Neutrophil (primary cell): ENCODE measurements at regions not wholly inside any gene's neighbourhood (a gene's known extent, or its start where the extent isn't known, plus 50 kb on each side); places are given as distances from the start of the nearest gene placed in this dataset.

ENCODE experiments used
- H3K27ac ChIP-seq: fragments of 200-600 bp; sonication (generic); 2 replicates; pipeline ENCODE4 v1.5.1; 2016; ENCODE audit warnings: mild to moderate bottlenecking, moderate library complexity
- H3K27me3 ChIP-seq: fragments of 200-600 bp; sonication (generic); 2 replicates; pipeline ENCODE4 v1.6.0; 2016; ENCODE audit warnings: mild to moderate bottlenecking
- H3K36me3 ChIP-seq: fragments of 200-600 bp; sonication (generic); 2 replicates; pipeline ENCODE4 v1.5.1; 2017
- H3K4me1 ChIP-seq, 2 experiments: fragments of 200-600 bp in 1 of 2; sonication (generic) in 1 of 2; 1 replicate in 1 of 2; 2 replicates in 1 of 2; pipeline versions ENCODE4 v1.5.1 to v1.6.1; 2013 to 2016; ENCODE audit warnings: low read depth in 1 of 2, low read length in 1 of 2, mild to moderate bottlenecking in 1 of 2, moderate library complexity in 1 of 2; ENCODE audit not compliant: control insufficient read depth in 1 of 2, insufficient read depth in 1 of 2
- H3K4me3 ChIP-seq, 2 experiments: fragments of 200-600 bp in 1 of 2; sonication (generic) in 1 of 2; 1 replicate in 1 of 2; 2 replicates in 1 of 2; pipeline ENCODE4 v1.5.1; 2013 to 2016; ENCODE audit warnings: low read depth in 1 of 2, low read length in 1 of 2, mild to moderate bottlenecking in 1 of 2, moderate library complexity in 1 of 2
- H3K9me3 ChIP-seq: fragments of 200-600 bp; sonication (generic); 2 replicates; pipeline ENCODE4 v1.5.1; 2016
- CTCF ChIP-seq: fragments of 200-600 bp; sonication (generic); IDR thresholded peaks from 2 replicates; pipeline ENCODE4 v1.5.1; 2016; ENCODE audit warnings: antibody characterized with exemption

- Histone ChIP-seq H3K4me3 (no peak overlapping the region), H3K36me3 (no peaks in the 10 kb centered on the region), H3K27ac (no peak overlapping the region), H3K9me3 (no peaks in the 10 kb centered on the region), H3K4me1 (no peaks in the 10 kb centered on the region), H3K27me3 (no peaks in the 10 kb centered on the region)
- no peak for TF ChIP-seq CTCF
These were observed 140.3 kb downstream of the NEDD1 start for GRCh38 chr12:97047361-97047760.

- no peaks in the 10 kb centered on the region for H3K36me3 ChIP-seq
- no peaks in the 10 kb centered on the region for H3K27me3 ChIP-seq
- no peak overlapping the region for H3K27ac ChIP-seq
- TF ChIP-seq CTCF, result no peak
- H3K4me3 ChIP-seq, result no peak overlapping the region
- H3K9me3 ChIP-seq, result no peaks in the 10 kb centered on the region
- H3K4me1 ChIP-seq, result no peaks in the 10 kb centered on the region
These were observed 141.5 kb downstream of the NEDD1 start for GRCh38 chr12:97048421-97049035.

GRCh38 chr12:97050509-97050908 is 143.5 kb downstream of the NEDD1 start:
- Histone ChIP-seq H3K4me3 (no peak overlapping the region), H3K9me3 (no peaks in the 10 kb centered on the region), H3K27ac (no peak overlapping the region), H3K4me1 (no peaks in the 10 kb centered on the region), H3K27me3 (no peaks in the 10 kb centered on the region), H3K36me3 (no peaks in the 10 kb centered on the region)
- no peak for TF ChIP-seq CTCF

- no peak overlapping the region for H3K27ac ChIP-seq
- no peaks in the 10 kb centered on the region for H3K36me3 ChIP-seq
These were observed 144.3 kb downstream of the NEDD1 start for GRCh38 chr12:97051341-97051740.

GRCh38 chr12:97061171-97061570 is 154.1 kb downstream of the NEDD1 start:
- Histone ChIP-seq H3K27me3 (no peaks in the 10 kb centered on the region), H3K4me3 (no peak overlapping the region), H3K27ac (no peak overlapping the region), H3K9me3 (no peaks in the 10 kb centered on the region), H3K36me3 (no peaks in the 10 kb centered on the region), H3K4me1 (no peaks in the 10 kb centered on the region)
- TF ChIP-seq CTCF, result no peak

More at GRCh38 chr12:97051341-97051740, 144.3 kb downstream of the NEDD1 start:
- Histone ChIP-seq H3K4me3 (no peak overlapping the region), H3K27me3 (no peaks in the 10 kb centered on the region), H3K9me3 (no peaks in the 10 kb centered on the region), H3K4me1 (no peaks in the 10 kb centered on the region)
- TF ChIP-seq CTCF, result no peak
